Activated naive CD4-positive, alpha-beta T cell treated with anti-CD3 and anti-CD28 coated beads for 36 hours (primary cell): ENCODE measurements at regions not wholly inside any gene's neighbourhood (a gene's known extent, or its start where the extent isn't known, plus 50 kb on each side); places are given as distances from the start of the nearest gene placed in this dataset.

Source experiments
- CTCF ChIA-PET: fragments of 350-600 bp; sonication (Branson Sonifier 250); formaldehyde crosslinking; loops from one replicate; lab custom pipeline; 2021; ENCODE audit warnings: antibody characterized with exemption; lab: Charles Lee
- DNase-seq: peaks from one replicate; pipeline ENCODE4 v3.0.0-alpha.2; 2020
- H3K27ac Mint-ChIP-seq: one replicate; pipeline ENCODE4 v1.8.0; 2021; ENCODE audit warnings: mild to moderate bottlenecking, mixed read lengths
- H3K27me3 Mint-ChIP-seq: one replicate; pipeline ENCODE4 v1.8.0; 2021; ENCODE audit warnings: low read depth, mixed read lengths
- H3K36me3 Mint-ChIP-seq: one replicate; pipeline ENCODE4 v1.8.0; 2021; ENCODE audit warnings: low read depth, mixed read lengths
- H3K4me1 Mint-ChIP-seq: one replicate; pipeline ENCODE4 v1.8.0; 2021; ENCODE audit warnings: low read depth, mixed read lengths
- H3K4me3 Mint-ChIP-seq: one replicate; pipeline ENCODE4 v1.8.0; 2021; ENCODE audit warnings: mild to moderate bottlenecking, moderate library complexity, mixed read lengths
- H3K9me3 Mint-ChIP-seq: one replicate; pipeline ENCODE4 v1.8.0; 2021; ENCODE audit warnings: mixed read lengths
- intact Hi-C: fragments of 100-400 bp; cut with micrococcal nuclease; formaldehyde crosslinking; loops from one replicate; pipeline ENCODE4 v1.15.1; 2023

DNA sequence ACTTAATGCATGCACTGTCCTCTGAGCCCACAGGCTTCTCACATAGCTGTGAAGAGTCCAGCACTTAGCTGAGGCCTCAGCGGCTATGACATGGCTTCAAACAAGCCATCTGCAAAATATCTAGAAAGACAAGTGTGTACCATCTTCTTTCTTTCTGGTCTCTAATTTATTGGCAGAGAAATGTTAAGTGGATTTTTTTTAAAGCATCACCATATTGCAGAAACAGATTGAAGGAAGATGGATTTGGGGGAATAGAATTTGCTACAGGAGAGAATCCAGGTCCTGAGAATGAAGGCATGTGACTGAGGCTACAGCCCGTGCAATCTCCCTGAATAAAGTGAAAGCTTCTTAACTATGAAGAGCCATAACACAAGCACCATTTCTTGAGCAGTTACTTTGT lies 567.3 kb downstream of the PDCD6IP start:
- H3K9me3 Mint-ChIP-seq = no peaks in the 10 kb centered on the region
- H3K27me3 Mint-ChIP-seq = peaks cover 5% of the 10 kb centered on the region
- no peak for DNase-seq
- intact Hi-C loops = no loop called here
- no peaks in the 10 kb centered on the region for H3K36me3 Mint-ChIP-seq
- CTCF ChIA-PET = no interaction called here
- H3K27ac Mint-ChIP-seq = no peak overlapping the region
- no peak overlapping the region for H3K4me3 Mint-ChIP-seq
- H3K4me1 Mint-ChIP-seq = peaks cover 6% of the 10 kb centered on the region

- Mint-ChIP-seq H3K27ac (no peak overlapping the region), H3K4me3 (no peak overlapping the region), H3K9me3 (no peaks in the 10 kb centered on the region), H3K27me3 (peaks cover 2% of the 10 kb centered on the region), H3K4me1 (no peaks in the 10 kb centered on the region), H3K36me3 (no peaks in the 10 kb centered on the region)
- no peak for DNase-seq
- CTCF ChIA-PET = no interaction called here
- intact Hi-C loops = no loop called here
Measured at GRCh38 chr3:34367521-34367920, 569.1 kb downstream of the PDCD6IP start.

- DNase-seq = no peak
- CTCF ChIA-PET = no interaction called here
- H3K27me3 Mint-ChIP-seq = no peaks in the 10 kb centered on the region
- H3K27ac Mint-ChIP-seq = no peak overlapping the region
- no peaks in the 10 kb centered on the region for H3K4me1 Mint-ChIP-seq
- no peaks in the 10 kb centered on the region for H3K36me3 Mint-ChIP-seq
- no peak overlapping the region for H3K4me3 Mint-ChIP-seq
- intact Hi-C loops = no loop called here
- H3K9me3 Mint-ChIP-seq = no peaks in the 10 kb centered on the region
Measured at GRCh38 chr3:34374521-34374920, 576.1 kb downstream of the PDCD6IP start.

- Mint-ChIP-seq H3K9me3 (no peaks in the 10 kb centered on the region), H3K4me1 (no peaks in the 10 kb centered on the region), H3K36me3 (no peaks in the 10 kb centered on the region), H3K27me3 (no peaks in the 10 kb centered on the region), H3K4me3 (no peak overlapping the region), H3K27ac (no peak overlapping the region)
- intact Hi-C loops = no loop called here
- DNase-seq = no peak
- CTCF ChIA-PET = no interaction called here
Measured at GRCh38 chr3:34376691-34377090, 578.3 kb downstream of the PDCD6IP start.

- intact Hi-C loops = no loop called here
- CTCF ChIA-PET = no interaction called here
- no peak overlapping the region for H3K4me3 Mint-ChIP-seq
- DNase-seq = no peak
- no peaks in the 10 kb centered on the region for H3K9me3 Mint-ChIP-seq
- no peaks in the 10 kb centered on the region for H3K36me3 Mint-ChIP-seq
- no peak overlapping the region for H3K27ac Mint-ChIP-seq
- H3K27me3 Mint-ChIP-seq = no peaks in the 10 kb centered on the region
- H3K4me1 Mint-ChIP-seq = no peaks in the 10 kb centered on the region
Measured at GRCh38 chr3:34377961-34378360, 579.5 kb downstream of the PDCD6IP start.

DNA sequence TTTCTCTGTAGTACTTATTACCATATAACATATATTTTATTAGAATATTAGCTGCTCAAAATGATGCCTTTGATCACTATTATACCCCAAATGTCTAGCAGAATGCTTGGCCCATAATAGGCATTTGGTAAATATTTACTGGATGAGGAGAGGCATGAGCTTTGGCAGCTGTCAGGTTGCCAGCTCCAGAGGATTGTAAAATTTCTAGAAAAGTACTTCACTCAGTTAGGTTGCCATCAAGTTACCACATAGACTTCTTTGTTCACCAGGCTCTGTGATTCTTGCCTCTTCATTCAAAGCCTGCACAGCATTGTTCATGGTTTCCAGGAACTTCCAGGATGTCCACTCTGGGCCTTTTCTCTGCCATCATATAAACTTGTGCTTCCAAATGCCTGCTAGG lies 582.8 kb downstream of the PDCD6IP start:
- no peak for DNase-seq
- intact Hi-C loops = no loop called here
- Mint-ChIP-seq H3K4me3 (no peak overlapping the region), H3K36me3 (no peaks in the 10 kb centered on the region), H3K27ac (no peak overlapping the region), H3K9me3 (no peaks in the 10 kb centered on the region), H3K27me3 (no peaks in the 10 kb centered on the region), H3K4me1 (no peaks in the 10 kb centered on the region)
- CTCF ChIA-PET = interaction anchor here (0.5 kb wide), 1 partner anchor 1449 kb away, joined by 3 read pairs; no protein-coding TSS in a partner anchor

- H3K4me3 Mint-ChIP-seq = no peak overlapping the region
- H3K36me3 Mint-ChIP-seq = no peaks in the 10 kb centered on the region
- DNase-seq = no peak
- no peaks in the 10 kb centered on the region for H3K4me1 Mint-ChIP-seq
- H3K27ac Mint-ChIP-seq = no peak overlapping the region
- H3K27me3 Mint-ChIP-seq = no peaks in the 10 kb centered on the region
- no peaks in the 10 kb centered on the region for H3K9me3 Mint-ChIP-seq
- intact Hi-C loops = no loop called here
- CTCF ChIA-PET = no interaction called here
Measured at GRCh38 chr3:34382859-34383258, 584.4 kb downstream of the PDCD6IP start.

DNA sequence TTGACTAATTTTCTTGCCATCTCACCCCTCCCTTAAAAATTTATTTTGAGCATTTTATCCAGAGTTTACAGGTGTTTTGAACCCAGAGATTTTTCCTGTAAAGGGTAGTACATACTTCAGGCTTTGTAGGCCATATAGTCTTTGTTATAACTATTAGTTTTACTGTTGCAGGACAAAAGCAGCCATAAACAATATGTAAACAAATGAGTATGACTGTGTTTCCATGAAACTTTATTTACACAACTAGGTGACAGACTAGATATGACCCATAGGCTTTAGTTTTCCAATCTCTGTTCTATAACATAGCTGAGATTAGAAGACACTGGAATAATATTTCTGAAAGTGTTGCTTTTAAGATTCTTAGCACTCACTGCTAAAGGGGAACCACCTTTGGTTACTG lies 587.9 kb downstream of the PDCD6IP start:
- Mint-ChIP-seq H3K4me1 (no peaks in the 10 kb centered on the region), H3K27ac (no peak overlapping the region), H3K36me3 (no peaks in the 10 kb centered on the region), H3K4me3 (no peak overlapping the region), H3K27me3 (no peaks in the 10 kb centered on the region), H3K9me3 (no peaks in the 10 kb centered on the region)
- CTCF ChIA-PET = no interaction called here
- no peak for DNase-seq
- intact Hi-C loops = no loop called here

DNA sequence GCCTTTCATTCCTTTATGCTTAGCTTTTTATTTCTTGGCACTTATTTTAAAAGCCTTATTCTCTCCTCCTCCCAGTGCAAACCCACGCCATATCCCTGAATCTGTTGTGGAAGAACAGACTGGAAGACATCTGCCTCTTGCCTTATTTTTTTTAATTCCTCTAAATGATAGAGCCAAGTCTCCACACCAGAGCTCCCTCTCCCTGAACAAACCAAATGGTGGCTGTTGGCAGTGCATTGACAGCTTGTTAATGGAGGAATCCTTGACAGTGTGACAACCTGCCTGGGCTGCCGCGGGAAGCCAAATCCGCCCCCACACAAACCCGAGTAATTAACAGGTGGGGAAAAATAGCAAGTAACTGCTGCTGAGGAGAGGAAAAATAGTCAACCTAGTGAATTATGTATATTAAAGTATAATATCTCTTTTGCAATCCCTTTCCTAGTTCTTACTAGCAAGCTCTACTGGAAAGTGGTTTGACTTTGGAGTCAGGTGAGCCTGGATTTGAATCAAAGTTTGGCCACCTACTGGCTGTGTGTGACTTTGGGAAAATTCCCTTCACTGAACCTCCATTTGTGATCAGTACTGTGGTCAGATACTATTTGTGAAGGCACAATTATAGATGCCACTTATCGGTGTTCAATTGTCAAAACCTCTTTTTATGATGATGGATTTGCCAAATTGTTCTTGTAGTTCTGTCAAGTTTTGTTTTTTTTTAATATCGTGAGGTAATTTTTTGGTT lies 589.6 kb downstream of the PDCD6IP start:
- no peak overlapping the region for H3K27ac Mint-ChIP-seq
- intact Hi-C loops = no loop called here
- H3K4me3 Mint-ChIP-seq = no peak overlapping the region
- CTCF ChIA-PET = interaction anchor here (0.7 kb wide), 1 partner anchor 23 kb away, joined by 3 read pairs; no protein-coding TSS in a partner anchor
- no peaks in the 10 kb centered on the region for H3K27me3 Mint-ChIP-seq
- no peaks in the 10 kb centered on the region for H3K9me3 Mint-ChIP-seq
- no peaks in the 10 kb centered on the region for H3K4me1 Mint-ChIP-seq
- no peaks in the 10 kb centered on the region for H3K36me3 Mint-ChIP-seq
- DNase-seq = no peak

GRCh38 chr3:34388830-34389229 lies 590.4 kb downstream of the PDCD6IP start:
- CTCF ChIA-PET = interaction anchor here (0.7 kb wide), 1 partner anchor 24 kb away, joined by 3 read pairs; no protein-coding TSS in a partner anchor
- intact Hi-C loops = no loop called here
- no peaks in the 10 kb centered on the region for H3K27me3 Mint-ChIP-seq
- H3K9me3 Mint-ChIP-seq = no peaks in the 10 kb centered on the region
- H3K4me1 Mint-ChIP-seq = no peaks in the 10 kb centered on the region
- H3K36me3 Mint-ChIP-seq = no peaks in the 10 kb centered on the region
- DNase-seq = no peak
- no peak overlapping the region for H3K27ac Mint-ChIP-seq
- H3K4me3 Mint-ChIP-seq = no peak overlapping the region

DNA sequence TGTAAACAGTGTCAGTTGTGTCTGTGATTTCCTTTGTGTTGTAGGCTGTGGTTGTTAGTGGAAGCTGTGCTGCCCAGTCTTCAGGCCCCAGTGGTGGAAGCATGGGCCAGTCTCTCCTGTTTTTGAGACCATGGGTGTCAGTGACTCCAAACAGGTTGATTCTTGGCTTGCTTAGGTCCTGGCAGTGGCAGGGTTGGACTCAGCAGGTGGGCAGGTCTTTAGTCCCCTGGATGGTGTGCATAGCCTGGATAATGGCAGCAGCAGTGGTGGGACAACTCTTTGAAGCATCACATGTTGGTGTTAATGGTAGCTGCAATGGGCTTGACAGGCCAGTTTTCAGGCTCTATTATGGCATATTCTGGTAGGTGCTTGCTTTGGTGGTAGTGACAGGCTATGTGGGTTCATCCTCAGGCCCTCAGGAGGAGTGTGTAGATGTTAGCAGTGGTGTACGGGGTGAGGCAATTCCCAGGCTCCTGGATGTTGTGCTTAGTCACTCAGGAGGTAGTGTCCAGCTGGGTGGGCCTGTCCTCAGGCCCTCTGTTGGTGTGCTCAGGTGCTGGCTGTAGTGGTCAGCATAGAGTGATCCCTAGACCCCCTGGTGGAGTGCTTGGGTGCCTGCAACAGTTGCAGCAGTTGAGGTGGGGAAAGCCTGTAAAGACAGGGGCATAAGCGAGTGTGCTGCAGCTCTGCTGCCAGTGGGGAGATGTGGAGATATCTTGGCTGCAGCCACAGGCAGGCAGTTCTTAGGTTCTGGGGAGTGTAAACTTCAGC lies 596.7 kb downstream of the PDCD6IP start:
- intact Hi-C loops = no loop called here
- Mint-ChIP-seq H3K4me1 (no peaks in the 10 kb centered on the region), H3K36me3 (no peaks in the 10 kb centered on the region), H3K27ac (no peak overlapping the region), H3K9me3 (peaks cover 2% of the 10 kb centered on the region), H3K27me3 (no peaks in the 10 kb centered on the region), H3K4me3 (no peak overlapping the region)
- CTCF ChIA-PET = no interaction called here
- no peak for DNase-seq

- Mint-ChIP-seq H3K27me3 (peaks cover 2% of the 10 kb centered on the region), H3K4me3 (no peak overlapping the region), H3K9me3 (peaks cover 4% of the 10 kb centered on the region), H3K27ac (no peak overlapping the region), H3K4me1 (no peaks in the 10 kb centered on the region), H3K36me3 (no peaks in the 10 kb centered on the region)
- intact Hi-C loops = no loop called here
- DNase-seq = no peak
- CTCF ChIA-PET = no interaction called here
Measured at GRCh38 chr3:34396288-34396687, 597.9 kb downstream of the PDCD6IP start.

GRCh38 chr3:34396956-34397355 lies 598.5 kb downstream of the PDCD6IP start:
- Mint-ChIP-seq H3K9me3 (peaks cover 4% of the 10 kb centered on the region), H3K27me3 (peaks cover 2% of the 10 kb centered on the region), H3K36me3 (no peaks in the 10 kb centered on the region), H3K27ac (no peak overlapping the region), H3K4me1 (no peaks in the 10 kb centered on the region), H3K4me3 (no peak overlapping the region)
- CTCF ChIA-PET = no interaction called here
- intact Hi-C loops = no loop called here
- DNase-seq = no peak
